Lower leg skin (tissue), 3 donors: ENCODE measurements at regions not wholly inside any gene's neighbourhood (a gene's known extent, or its start where the extent isn't known, plus 50 kb on each side); places are given as distances from the start of the nearest gene placed in this dataset.

Source experiments
- POLR2A ChIP-seq, 2 donors: fragments of 450-650 bp; IDR thresholded peaks; one replicate each; pipeline ENCODE4 v1.6.1; 2016 to 2017; ENCODE audit warnings: antibody characterized with exemption in 2 of 2, mild to moderate bottlenecking in 1 of 2, moderate library complexity in 1 of 2
- TF ChIP-seq, protein P1 (sequence below), 3 donors: fragments of 450-650 bp; IDR thresholded peaks; one replicate each; pipeline ENCODE4 v1.5.1; 2016; ENCODE audit warnings: antibody characterized with exemption in 3 of 3, mild to moderate bottlenecking in 3 of 3, moderate library complexity in 2 of 3

DNA sequence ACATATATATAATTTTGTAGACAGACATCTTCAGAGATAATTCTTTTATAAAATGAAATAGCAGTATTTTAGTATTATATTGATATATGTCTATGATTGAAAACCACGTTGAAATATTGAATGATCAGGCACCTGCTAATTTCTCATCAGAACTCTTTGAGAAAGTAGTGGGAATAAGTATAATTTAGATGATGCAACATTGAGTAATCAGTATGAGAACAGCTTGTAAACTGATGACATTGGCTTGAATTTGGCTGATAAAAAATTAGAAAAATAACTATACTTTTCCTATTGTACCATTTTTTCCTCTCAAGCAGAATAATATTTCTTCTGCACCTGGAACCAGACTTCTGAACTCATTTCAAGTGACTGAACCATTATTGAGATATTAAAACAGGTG, 1316.8 kb downstream of the NCAM2 start:
- TF ChIP-seq, protein P1, sequence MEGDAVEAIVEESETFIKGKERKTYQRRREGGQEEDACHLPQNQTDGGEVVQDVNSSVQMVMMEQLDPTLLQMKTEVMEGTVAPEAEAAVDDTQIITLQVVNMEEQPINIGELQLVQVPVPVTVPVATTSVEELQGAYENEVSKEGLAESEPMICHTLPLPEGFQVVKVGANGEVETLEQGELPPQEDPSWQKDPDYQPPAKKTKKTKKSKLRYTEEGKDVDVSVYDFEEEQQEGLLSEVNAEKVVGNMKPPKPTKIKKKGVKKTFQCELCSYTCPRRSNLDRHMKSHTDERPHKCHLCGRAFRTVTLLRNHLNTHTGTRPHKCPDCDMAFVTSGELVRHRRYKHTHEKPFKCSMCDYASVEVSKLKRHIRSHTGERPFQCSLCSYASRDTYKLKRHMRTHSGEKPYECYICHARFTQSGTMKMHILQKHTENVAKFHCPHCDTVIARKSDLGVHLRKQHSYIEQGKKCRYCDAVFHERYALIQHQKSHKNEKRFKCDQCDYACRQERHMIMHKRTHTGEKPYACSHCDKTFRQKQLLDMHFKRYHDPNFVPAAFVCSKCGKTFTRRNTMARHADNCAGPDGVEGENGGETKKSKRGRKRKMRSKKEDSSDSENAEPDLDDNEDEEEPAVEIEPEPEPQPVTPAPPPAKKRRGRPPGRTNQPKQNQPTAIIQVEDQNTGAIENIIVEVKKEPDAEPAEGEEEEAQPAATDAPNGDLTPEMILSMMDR (IDR thresholded peaks at IDR 0.05): no peak
- TF ChIP-seq POLR2A (IDR thresholded peaks at IDR 0.05): no peak
